ENCODE measurements at regions not wholly inside any gene's neighbourhood (a gene's known extent, or its start where the extent isn't known, plus 50 kb on each side); places are given as distances from the start of the nearest gene placed in this dataset.

DNA sequence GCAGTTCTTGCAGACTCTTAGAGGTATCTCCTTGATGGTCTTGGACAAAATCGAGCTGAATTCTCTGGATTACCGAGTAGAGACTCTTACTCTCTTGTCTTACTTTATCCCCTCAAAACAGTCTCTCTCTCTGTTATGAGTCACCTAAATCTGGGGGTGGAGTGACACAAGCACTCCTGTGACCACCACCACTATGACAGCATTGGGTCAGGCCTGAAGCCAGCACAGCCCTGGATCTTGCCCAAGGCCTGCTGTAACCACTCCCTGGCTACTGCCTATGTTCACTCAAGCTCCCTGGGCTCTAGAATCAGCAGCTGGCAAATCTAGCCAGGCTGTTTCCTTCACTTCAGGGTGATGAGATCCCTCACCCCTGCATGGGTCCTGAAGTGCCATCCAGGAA is 662.5 kb downstream of the LUZP2 start:
- Histone ChIP-seq H3K79me2 (ENCODE audit: insufficient read depth, low read depth) (no peaks in the 10 kb centered on the region), H3K4me2 (no peak overlapping the region), H3K27ac (no peak overlapping the region), H3K27me3 (ENCODE audit: insufficient read depth, low read depth) (no peaks in the 10 kb centered on the region), H2AFZ (ENCODE audit: low read depth) (no peak overlapping the region), H4K20me1 (ENCODE audit: insufficient read depth) (no peaks in the 10 kb centered on the region), H3K4me1 (ENCODE audit: low read depth, poor library complexity, severe bottlenecking) (peaks cover 4% of the 10 kb centered on the region), H3K9ac (no peak overlapping the region), H3K4me3 (IDR thresholded peaks at IDR 0.05; ENCODE audit: insufficient read depth, low read depth, low read length) (no peak overlapping the region), H3K36me3 (ENCODE audit: insufficient read depth) (no peaks in the 10 kb centered on the region)
- TF ChIP-seq, protein P1, sequence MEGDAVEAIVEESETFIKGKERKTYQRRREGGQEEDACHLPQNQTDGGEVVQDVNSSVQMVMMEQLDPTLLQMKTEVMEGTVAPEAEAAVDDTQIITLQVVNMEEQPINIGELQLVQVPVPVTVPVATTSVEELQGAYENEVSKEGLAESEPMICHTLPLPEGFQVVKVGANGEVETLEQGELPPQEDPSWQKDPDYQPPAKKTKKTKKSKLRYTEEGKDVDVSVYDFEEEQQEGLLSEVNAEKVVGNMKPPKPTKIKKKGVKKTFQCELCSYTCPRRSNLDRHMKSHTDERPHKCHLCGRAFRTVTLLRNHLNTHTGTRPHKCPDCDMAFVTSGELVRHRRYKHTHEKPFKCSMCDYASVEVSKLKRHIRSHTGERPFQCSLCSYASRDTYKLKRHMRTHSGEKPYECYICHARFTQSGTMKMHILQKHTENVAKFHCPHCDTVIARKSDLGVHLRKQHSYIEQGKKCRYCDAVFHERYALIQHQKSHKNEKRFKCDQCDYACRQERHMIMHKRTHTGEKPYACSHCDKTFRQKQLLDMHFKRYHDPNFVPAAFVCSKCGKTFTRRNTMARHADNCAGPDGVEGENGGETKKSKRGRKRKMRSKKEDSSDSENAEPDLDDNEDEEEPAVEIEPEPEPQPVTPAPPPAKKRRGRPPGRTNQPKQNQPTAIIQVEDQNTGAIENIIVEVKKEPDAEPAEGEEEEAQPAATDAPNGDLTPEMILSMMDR (conservative IDR thresholded peaks at IDR 0.05; ENCODE audit: low read depth, low read length), result no peak

DNA sequence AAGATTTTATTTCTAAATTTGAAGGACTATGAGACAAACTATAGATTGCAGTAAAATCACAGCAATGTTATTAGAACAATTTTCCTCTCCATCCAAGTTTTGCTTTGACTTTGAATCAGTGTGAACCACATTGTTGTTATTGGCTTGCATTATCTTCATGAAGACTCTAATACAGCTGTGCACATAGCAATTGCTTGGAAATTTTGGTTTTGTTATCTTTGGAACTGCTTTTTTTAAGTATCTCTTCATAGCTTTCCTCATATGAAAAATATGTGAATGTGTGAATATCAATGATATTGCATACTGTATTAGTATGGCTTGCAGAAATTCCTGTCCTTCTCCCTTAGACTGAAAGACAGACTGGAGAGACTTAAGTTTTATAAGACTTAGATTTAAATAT is 666.6 kb downstream of the LUZP2 start:
- Histone ChIP-seq H3K9ac (no peak overlapping the region), H3K4me1 (ENCODE audit: low read depth, poor library complexity, severe bottlenecking) (peaks cover 24% of the 10 kb centered on the region), H3K27ac (no peak overlapping the region), H3K36me3 (ENCODE audit: insufficient read depth) (no peaks in the 10 kb centered on the region), H2AFZ (ENCODE audit: low read depth) (no peak overlapping the region), H3K4me3 (IDR thresholded peaks at IDR 0.05; ENCODE audit: insufficient read depth, low read depth, low read length) (no peak overlapping the region), H3K4me2 (no peak overlapping the region), H4K20me1 (ENCODE audit: insufficient read depth) (no peaks in the 10 kb centered on the region), H3K79me2 (ENCODE audit: insufficient read depth, low read depth) (no peaks in the 10 kb centered on the region), H3K27me3 (ENCODE audit: insufficient read depth, low read depth) (no peaks in the 10 kb centered on the region)
- TF ChIP-seq, protein P1 (conservative IDR thresholded peaks at IDR 0.05; ENCODE audit: low read depth, low read length), result no peak

DNA sequence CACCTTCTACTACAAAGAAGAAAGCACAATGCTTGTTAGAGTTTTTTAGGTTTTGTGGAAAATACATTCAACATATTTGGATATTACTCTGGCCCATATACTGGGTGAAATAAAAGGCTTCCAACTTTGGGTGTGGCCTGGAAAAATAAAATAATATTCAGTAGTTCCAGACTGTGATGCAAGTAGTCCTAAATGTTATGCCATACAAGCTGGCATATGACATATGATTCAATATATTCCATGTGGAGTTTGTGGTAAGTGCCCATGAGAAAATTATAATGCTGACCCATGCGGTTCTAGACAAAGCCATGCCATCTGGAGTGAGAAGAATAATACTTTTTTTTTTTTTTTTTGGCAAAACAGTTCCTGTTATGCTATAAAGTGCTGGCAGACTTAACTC is 683.3 kb downstream of the LUZP2 start:
- Histone ChIP-seq H2AFZ (ENCODE audit: low read depth) (no peak overlapping the region), H3K79me2 (ENCODE audit: insufficient read depth, low read depth) (no peaks in the 10 kb centered on the region), H3K27me3 (ENCODE audit: insufficient read depth, low read depth) (no peaks in the 10 kb centered on the region), H3K4me3 (IDR thresholded peaks at IDR 0.05; ENCODE audit: insufficient read depth, low read depth, low read length) (no peak overlapping the region), H3K27ac (no peak overlapping the region), H3K4me2 (no peak overlapping the region), H4K20me1 (ENCODE audit: insufficient read depth) (no peaks in the 10 kb centered on the region), H3K4me1 (ENCODE audit: low read depth, poor library complexity, severe bottlenecking) (no peaks in the 10 kb centered on the region), H3K36me3 (ENCODE audit: insufficient read depth) (no peaks in the 10 kb centered on the region), H3K9ac (no peak overlapping the region)
- TF ChIP-seq, protein P1 (conservative IDR thresholded peaks at IDR 0.05; ENCODE audit: low read depth, low read length), result no peak

DNA sequence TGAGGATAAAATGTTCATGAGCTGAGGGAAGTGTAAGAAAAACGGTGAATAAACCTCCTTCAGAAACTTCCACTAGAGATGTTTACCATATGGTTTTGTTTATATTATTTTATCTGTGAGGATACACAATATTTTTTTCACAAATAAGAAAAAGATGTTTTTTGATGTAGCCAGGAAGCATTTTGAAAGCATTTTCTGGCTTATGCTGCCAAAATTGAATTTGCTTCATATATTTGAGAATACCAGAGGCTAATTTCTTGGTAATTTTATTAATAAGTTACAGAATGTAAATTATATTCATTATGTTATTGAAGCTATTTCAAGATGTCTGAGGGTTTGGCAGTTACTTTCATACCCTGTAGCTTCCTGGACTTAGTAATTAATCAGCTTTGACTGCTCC is 686.6 kb downstream of the LUZP2 start:
- Histone ChIP-seq H3K36me3 (ENCODE audit: insufficient read depth) (no peaks in the 10 kb centered on the region), H4K20me1 (ENCODE audit: insufficient read depth) (no peaks in the 10 kb centered on the region), H3K4me2 (no peak overlapping the region), H3K79me2 (ENCODE audit: insufficient read depth, low read depth) (no peaks in the 10 kb centered on the region), H3K27ac (no peak overlapping the region), H3K4me1 (ENCODE audit: low read depth, poor library complexity, severe bottlenecking) (no peaks in the 10 kb centered on the region), H3K9ac (no peak overlapping the region), H3K4me3 (IDR thresholded peaks at IDR 0.05; ENCODE audit: insufficient read depth, low read depth, low read length) (no peak overlapping the region), H3K27me3 (ENCODE audit: insufficient read depth, low read depth) (no peaks in the 10 kb centered on the region), H2AFZ (ENCODE audit: low read depth) (no peak overlapping the region)
- TF ChIP-seq, protein P1 (conservative IDR thresholded peaks at IDR 0.05; ENCODE audit: low read depth, low read length), result no peak

DNA sequence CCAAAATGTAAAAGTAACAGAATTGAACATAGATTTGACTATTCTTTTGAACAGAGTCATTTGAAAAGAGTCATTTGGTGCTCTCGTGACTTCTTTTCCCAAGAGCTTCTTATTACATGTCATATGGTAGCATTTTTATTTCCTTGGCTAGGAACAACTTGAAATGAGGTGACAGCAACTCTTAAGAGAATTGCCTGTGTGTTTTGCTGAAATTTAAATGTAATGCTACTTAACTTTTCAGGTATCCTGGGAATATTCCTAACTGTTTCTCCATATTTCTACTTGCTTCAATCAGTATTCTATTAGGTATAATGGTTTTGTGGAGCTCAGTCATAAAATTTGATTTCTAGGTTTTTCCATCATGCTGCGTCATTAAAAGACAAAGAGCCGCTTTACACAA is 700.7 kb downstream of the LUZP2 start:
- H3K27me3 ChIP-seq (ENCODE audit: insufficient read depth, low read depth), result no peaks in the 10 kb centered on the region
- H3K9ac ChIP-seq, result no peak overlapping the region
- H3K27ac ChIP-seq, result no peak overlapping the region
- H3K4me1 ChIP-seq (ENCODE audit: low read depth, poor library complexity, severe bottlenecking), result no peaks in the 10 kb centered on the region
- no peak overlapping the region for H2AFZ ChIP-seq (ENCODE audit: low read depth)
- no peaks in the 10 kb centered on the region for H3K36me3 ChIP-seq (ENCODE audit: insufficient read depth)
- H3K4me2 ChIP-seq, result no peak overlapping the region
- H4K20me1 ChIP-seq (ENCODE audit: insufficient read depth), result no peaks in the 10 kb centered on the region
- no peaks in the 10 kb centered on the region for H3K79me2 ChIP-seq (ENCODE audit: insufficient read depth, low read depth)
- no peak overlapping the region for H3K4me3 ChIP-seq (IDR thresholded peaks at IDR 0.05; ENCODE audit: insufficient read depth, low read depth, low read length)
- TF ChIP-seq, protein P1 (conservative IDR thresholded peaks at IDR 0.05; ENCODE audit: low read depth, low read length), result no peak

Data from KMS-11 (cell line).